Breast epithelium (tissue), 4 donors: ENCODE measurements at regions not wholly inside any gene's neighbourhood (a gene's known extent, or its start where the extent isn't known, plus 50 kb on each side); places are given as distances from the start of the nearest gene placed in this dataset.

Source experiments
- DNase-seq, 2 donors: peaks; one replicate each; pipeline ENCODE4 v3.0.0-alpha.2; 2019; ENCODE audit warnings: low spot score in 2 of 2
- H3K27ac ChIP-seq, 2 donors: fragments of 200-600 bp; sonication (generic) in 1 of 2; one replicate each; pipeline ENCODE4 v1.5.1; 2016 to 2019; ENCODE audit warnings: mild to moderate bottlenecking in 1 of 2
- H3K27me3 ChIP-seq, 2 donors: fragments of 200-600 bp; sonication (generic) in 1 of 2; one replicate each; pipeline versions ENCODE4 v1.5.1 to v1.6.0; 2017 to 2019; ENCODE audit warnings: control low read depth in 1 of 2, mild to moderate bottlenecking in 1 of 2
- H3K36me3 ChIP-seq: fragments of 200-600 bp; one replicate; pipeline ENCODE4 v1.5.1; 2019
- H3K4me1 ChIP-seq, 2 donors: fragments of 200-600 bp; sonication (generic); one replicate each; pipeline ENCODE4 v1.5.1; 2016 to 2019; ENCODE audit warnings: control low read depth in 1 of 2
- H3K4me3 ChIP-seq, 3 donors: fragments of 200-600 bp; sonication (generic); 1 replicate in 2 of 3; 2 replicates in 1 of 3; pipeline ENCODE4 v1.5.1; 2016 to 2019; ENCODE audit warnings: mild to moderate bottlenecking in 3 of 3, moderate library complexity in 2 of 3
- H3K9me3 ChIP-seq, 2 donors: fragments of 200-600 bp; sonication (generic) in 1 of 2; one replicate each; pipeline ENCODE4 v1.5.1; 2016 to 2019; ENCODE audit warnings: control low read depth in 1 of 2
- CTCF ChIP-seq, 3 donors: fragments of 450-650 bp; IDR thresholded peaks; one replicate each; pipeline ENCODE4 v1.5.1; 2016 to 2017; ENCODE audit warnings: antibody characterized with exemption in 3 of 3, mild to moderate bottlenecking in 3 of 3, moderate library complexity in 3 of 3
- POLR2A ChIP-seq: fragments of 450-650 bp; IDR thresholded peaks from one replicate; pipeline ENCODE4 v1.6.1; 2016; ENCODE audit warnings: antibody characterized with exemption, mild to moderate bottlenecking, moderate library complexity
- POLR2AphosphoS5 ChIP-seq, 3 donors: sonication (generic); formaldehyde crosslinking; IDR thresholded peaks; one replicate each; pipeline ENCODE4 v1.6.1; 2017; ENCODE audit warnings: antibody characterized with exemption in 3 of 3
- intact Hi-C: fragments of 100-400 bp; cut with DNase I; formaldehyde crosslinking; loops from one replicate; pipeline ENCODE4 v1.15.1; 2023; ENCODE audit warnings: low total_unique reads

- H3K36me3 ChIP-seq, result no peaks in the 10 kb centered on the region
- H3K27ac ChIP-seq, result no peak overlapping the region
- TF ChIP-seq POLR2A, result no peak
- no peak for TF ChIP-seq CTCF (IDR thresholded peaks at IDR 0.05)
- no peak for TF ChIP-seq POLR2AphosphoS5 (IDR thresholded peaks at IDR 0.05)
- H3K4me3 ChIP-seq, result no peak overlapping the region
- no peaks in the 10 kb centered on the region for H3K4me1 ChIP-seq
- DNase-seq, result no peak
- H3K27me3 ChIP-seq, result peaks cover 0 to 6% of the 10 kb centered on the region in 2 donors
- intact Hi-C loops, result no loop called here
- peaks cover 5 to 19% of the 10 kb centered on the region in 2 donors for H3K9me3 ChIP-seq
Measured at GRCh38 chr15:91678003-91678402, 175.5 kb upstream of the SLCO3A1 start.

- intact Hi-C loops, result no loop called here
- TF ChIP-seq POLR2AphosphoS5 (IDR thresholded peaks at IDR 0.05) (no peak), POLR2A (no peak), CTCF (IDR thresholded peaks at IDR 0.05) (no peak)
- H3K36me3 ChIP-seq, result no peaks in the 10 kb centered on the region
- no peak overlapping the region for H3K27ac ChIP-seq
- H3K9me3 ChIP-seq, result peaks cover 0 to 13% of the 10 kb centered on the region in 2 donors
- H3K4me1 ChIP-seq, result no peaks in the 10 kb centered on the region
- no peak for DNase-seq
- H3K27me3 ChIP-seq, result peaks cover 0 to 11% of the 10 kb centered on the region in 2 donors
- no peak overlapping the region for H3K4me3 ChIP-seq
Measured at GRCh38 chr15:91679447-91679846, 174.1 kb upstream of the SLCO3A1 start.

GRCh38 chr15:91685436-91685835, 168.1 kb upstream of the SLCO3A1 start:
- H3K36me3 ChIP-seq, result no peaks in the 10 kb centered on the region
- no peak overlapping the region for H3K4me3 ChIP-seq

GRCh38 chr15:91688811-91689210, 164.7 kb upstream of the SLCO3A1 start:
- TF ChIP-seq POLR2AphosphoS5 (IDR thresholded peaks at IDR 0.05) (no peak), CTCF (IDR thresholded peaks at IDR 0.05) (no peak), POLR2A (no peak)
- Histone ChIP-seq H3K4me3 (no peak overlapping the region), H3K36me3 (no peaks in the 10 kb centered on the region), H3K27ac (no peak overlapping the region), H3K4me1 (peaks cover 0 to 2% of the 10 kb centered on the region in 2 donors), H3K9me3 (no peaks in the 10 kb centered on the region), H3K27me3 (no peaks in the 10 kb centered on the region)
- DNase-seq, result no peak
- intact Hi-C loops, result no loop called here

More at GRCh38 chr15:91685436-91685835, 168.1 kb upstream of the SLCO3A1 start:
- TF ChIP-seq POLR2AphosphoS5 (IDR thresholded peaks at IDR 0.05) (no peak), CTCF (IDR thresholded peaks at IDR 0.05) (no peak), POLR2A (no peak)
- Histone ChIP-seq H3K4me1 (no peaks in the 10 kb centered on the region), H3K9me3 (no peaks in the 10 kb centered on the region), H3K27me3 (peaks cover 0 to 11% of the 10 kb centered on the region in 2 donors), H3K27ac (no peak overlapping the region)
- no peak for DNase-seq
- intact Hi-C loops, result no loop called here

- DNase-seq, result no peak
- Histone ChIP-seq H3K27me3 (no peaks in the 10 kb centered on the region), H3K9me3 (no peaks in the 10 kb centered on the region), H3K4me1 (peaks cover 0 to 6% of the 10 kb centered on the region in 2 donors), H3K4me3 (no peak overlapping the region), H3K27ac (no peak overlapping the region), H3K36me3 (no peaks in the 10 kb centered on the region)
- intact Hi-C loops, result no loop called here
- TF ChIP-seq CTCF (IDR thresholded peaks at IDR 0.05) (no peak), POLR2A (no peak), POLR2AphosphoS5 (IDR thresholded peaks at IDR 0.05) (no peak)
Measured at GRCh38 chr15:91689377-91689776, 164.1 kb upstream of the SLCO3A1 start.
